Muscle layer of duodenum (tissue), 2 donors: ENCODE measurements at regions not wholly inside any gene's neighbourhood (a gene's known extent, or its start where the extent isn't known, plus 50 kb on each side); places are given as distances from the start of the nearest gene placed in this dataset.

Experiments
- H3K27ac ChIP-seq: one replicate; pipeline ENCODE4 v1.7.0; 2013; ENCODE audit warnings: mild to moderate bottlenecking, low read length
- H3K27me3 ChIP-seq: one replicate; pipeline ENCODE4 v1.7.0; 2013; ENCODE audit warnings: low read depth, mild to moderate bottlenecking, control low read depth, low read length
- H3K36me3 ChIP-seq, 2 donors: one replicate each; pipeline ENCODE4 v1.7.0; 2013; ENCODE audit warnings: low read length in 2 of 2, control low read depth in 1 of 2, mild to moderate bottlenecking in 1 of 2; ENCODE audit not compliant: insufficient read depth in 2 of 2, control insufficient read depth in 1 of 2
- H3K4me1 ChIP-seq, 2 donors: one replicate each; pipeline ENCODE4 v1.7.0; 2013; ENCODE audit warnings: low read length in 2 of 2, mild to moderate bottlenecking in 2 of 2, control low read depth in 1 of 2, moderate library complexity in 1 of 2; ENCODE audit not compliant: insufficient read depth in 2 of 2, control insufficient read depth in 1 of 2
- H3K4me3 ChIP-seq, 2 donors: one replicate each; pipeline ENCODE4 v1.7.0; 2013; ENCODE audit warnings: low read length in 2 of 2, low read depth in 1 of 2, mild to moderate bottlenecking in 1 of 2
- H3K9me3 ChIP-seq, 2 donors: one replicate each; pipeline ENCODE4 v1.7.0; 2013; ENCODE audit warnings: low read length in 2 of 2, control low read depth in 1 of 2, mild to moderate bottlenecking in 1 of 2; ENCODE audit not compliant: control insufficient read depth in 1 of 2
- donor health status: healthy.

DNA sequence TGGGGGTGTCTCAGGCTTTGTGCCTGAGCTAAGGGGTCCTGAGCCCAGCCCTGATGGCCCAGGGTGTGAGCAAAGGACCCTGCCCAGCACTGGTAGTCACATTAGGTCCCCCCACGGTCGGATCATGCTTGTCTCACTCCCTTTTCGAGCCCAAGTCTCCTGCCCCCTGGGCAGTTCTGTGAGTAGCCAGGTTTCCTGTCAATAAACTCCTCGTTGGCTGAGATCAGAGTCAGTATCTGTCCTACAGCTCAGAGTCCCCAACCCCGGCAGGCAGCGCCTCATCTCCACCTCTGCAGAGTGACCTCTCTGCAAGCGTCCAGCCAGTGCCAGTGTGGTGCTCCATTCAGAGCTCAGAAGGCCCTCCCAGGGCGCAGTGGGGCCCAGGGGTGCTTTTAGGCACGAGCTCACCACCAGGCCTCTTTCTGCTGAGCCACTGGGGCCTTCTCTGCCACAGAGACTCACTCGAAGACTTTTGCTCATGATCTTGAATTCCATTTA lies 93.7 kb upstream of the PMEPA1 start:
- H3K27me3 ChIP-seq: no peaks in the 10 kb centered on the region
- no peak overlapping the region for H3K4me3 ChIP-seq
- H3K36me3 ChIP-seq: no peaks in the 10 kb centered on the region

DNA sequence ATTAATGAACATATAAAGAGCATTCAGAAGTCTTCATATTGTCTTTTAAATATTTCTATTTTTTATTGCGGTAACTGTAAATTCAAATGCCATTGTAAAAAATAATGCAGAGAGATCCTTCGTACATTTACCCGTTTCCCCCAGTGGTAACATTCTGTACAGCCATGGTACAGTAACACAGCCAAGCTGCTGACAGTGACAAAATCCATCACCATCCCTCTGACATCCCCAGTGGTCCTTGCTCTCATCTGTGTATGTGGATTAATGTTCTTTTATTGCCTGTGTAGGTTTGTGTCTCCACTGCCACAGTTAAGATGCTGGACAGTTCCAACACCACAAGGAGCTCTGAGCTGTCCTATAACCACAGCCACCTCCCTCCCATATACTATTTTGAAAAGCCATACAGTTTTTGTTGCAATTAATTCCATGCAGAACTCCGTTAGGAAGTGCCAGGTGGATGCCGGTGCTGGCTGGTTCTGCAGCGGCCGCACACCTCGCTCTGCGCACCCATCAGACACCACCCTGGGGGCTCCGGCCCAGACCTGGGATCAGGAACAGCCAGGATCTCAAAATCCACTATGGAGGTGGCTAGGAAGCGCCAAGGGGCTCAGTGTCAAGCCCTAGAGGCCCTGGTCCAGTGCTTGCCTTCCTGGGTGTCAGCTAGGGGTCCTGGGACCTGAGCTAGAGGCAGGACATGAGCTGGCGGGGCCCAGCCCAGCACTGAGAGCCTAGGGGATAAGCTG lies 93.1 kb upstream of the PMEPA1 start:
- H3K4me1 ChIP-seq: no peaks in the 10 kb centered on the region
- no peaks in the 10 kb centered on the region for H3K36me3 ChIP-seq
- no peak overlapping the region for H3K4me3 ChIP-seq
- H3K27me3 ChIP-seq: no peaks in the 10 kb centered on the region
- H3K9me3 ChIP-seq: no peaks in the 10 kb centered on the region
- H3K27ac ChIP-seq: no peak overlapping the region

More for the DNA sequence above, 93.7 kb upstream of the PMEPA1 start:
- H3K9me3 ChIP-seq: no peaks in the 10 kb centered on the region
- H3K4me1 ChIP-seq: peaks cover 0 to 6% of the 10 kb centered on the region in 2 donors
- H3K27ac ChIP-seq: no peak overlapping the region

DNA sequence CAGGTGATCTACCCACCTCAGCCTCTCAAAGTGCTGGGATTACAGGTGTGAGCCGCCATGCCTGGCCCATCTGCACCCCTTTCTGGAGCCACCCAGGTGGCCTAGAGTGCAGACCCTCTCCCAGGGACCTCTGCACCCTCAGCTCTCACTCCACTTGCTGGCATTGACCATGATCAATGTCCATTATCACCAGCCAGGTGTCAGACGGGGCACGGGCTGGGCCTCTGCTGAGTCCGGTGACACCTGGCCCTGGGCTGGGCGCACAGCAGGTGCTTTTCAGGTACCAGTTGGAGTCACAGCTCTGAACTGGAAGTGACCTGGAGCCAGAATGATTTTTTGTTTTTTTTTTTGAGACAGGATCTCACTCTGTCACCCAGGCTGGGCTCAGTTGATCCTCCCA lies 91.8 kb upstream of the PMEPA1 start:
- Histone ChIP-seq H3K27ac (no peak overlapping the region), H3K4me1 (no peaks in the 10 kb centered on the region), H3K4me3 (no peak overlapping the region)

DNA sequence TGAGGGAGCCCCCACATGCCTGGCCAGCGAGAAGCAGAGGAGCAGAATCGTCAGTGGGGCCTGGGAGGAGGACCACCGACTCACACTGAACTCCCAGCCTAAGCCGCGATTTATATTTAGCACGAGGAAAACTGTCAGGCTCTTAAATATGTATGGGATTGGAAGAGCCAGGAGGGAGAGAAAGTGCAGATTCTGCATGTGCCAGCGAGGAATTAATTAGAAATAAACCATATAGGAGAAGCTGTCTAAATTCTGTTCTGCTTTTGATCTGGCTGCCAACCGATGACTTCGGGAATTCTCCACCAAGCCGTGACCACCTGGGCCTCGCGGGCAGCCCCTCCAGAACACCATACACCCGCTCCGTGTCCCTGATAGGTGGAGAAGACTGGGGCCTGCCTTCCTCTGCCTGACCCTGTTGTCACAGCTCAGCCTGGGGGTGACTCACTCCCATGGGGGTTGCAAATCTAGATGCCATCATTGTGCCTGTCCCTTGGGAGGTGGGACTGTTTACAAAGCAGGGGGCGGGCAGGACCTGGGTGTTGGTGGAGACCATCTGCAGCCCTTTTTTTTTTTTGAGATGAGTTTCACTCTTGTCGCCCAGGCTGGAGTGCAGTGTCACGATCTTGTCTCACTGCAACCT lies 91.1 kb upstream of the PMEPA1 start:
- no peaks in the 10 kb centered on the region for H3K4me1 ChIP-seq
- no peaks in the 10 kb centered on the region for H3K36me3 ChIP-seq
- H3K27me3 ChIP-seq: no peaks in the 10 kb centered on the region
- no peaks in the 10 kb centered on the region for H3K9me3 ChIP-seq
- no peak overlapping the region for H3K4me3 ChIP-seq
- no peak overlapping the region for H3K27ac ChIP-seq

More for the DNA sequence above, 91.8 kb upstream of the PMEPA1 start:
- H3K27me3 ChIP-seq: no peaks in the 10 kb centered on the region
- no peaks in the 10 kb centered on the region for H3K9me3 ChIP-seq
- no peaks in the 10 kb centered on the region for H3K36me3 ChIP-seq

DNA sequence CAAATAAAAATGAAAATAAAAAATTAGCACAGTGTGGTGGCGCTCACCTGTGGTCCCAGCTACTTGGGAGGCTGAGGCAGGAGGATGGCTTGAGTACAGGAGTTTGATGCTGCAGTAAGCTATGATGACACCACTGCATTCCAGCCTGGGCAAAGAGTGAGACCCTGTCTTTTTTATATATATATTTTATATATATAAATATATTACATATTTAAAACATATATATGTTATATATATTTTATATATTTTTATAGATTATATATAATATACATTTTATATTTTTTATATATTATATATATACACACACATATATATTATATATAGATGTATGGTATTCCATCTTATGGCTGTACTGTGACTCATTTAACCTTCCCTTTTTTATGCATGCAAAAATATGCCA lies 87.6 kb upstream of the PMEPA1 start:
- no peaks in the 10 kb centered on the region for H3K27me3 ChIP-seq
- H3K4me3 ChIP-seq: no peak overlapping the region
- H3K27ac ChIP-seq: no peak overlapping the region

DNA sequence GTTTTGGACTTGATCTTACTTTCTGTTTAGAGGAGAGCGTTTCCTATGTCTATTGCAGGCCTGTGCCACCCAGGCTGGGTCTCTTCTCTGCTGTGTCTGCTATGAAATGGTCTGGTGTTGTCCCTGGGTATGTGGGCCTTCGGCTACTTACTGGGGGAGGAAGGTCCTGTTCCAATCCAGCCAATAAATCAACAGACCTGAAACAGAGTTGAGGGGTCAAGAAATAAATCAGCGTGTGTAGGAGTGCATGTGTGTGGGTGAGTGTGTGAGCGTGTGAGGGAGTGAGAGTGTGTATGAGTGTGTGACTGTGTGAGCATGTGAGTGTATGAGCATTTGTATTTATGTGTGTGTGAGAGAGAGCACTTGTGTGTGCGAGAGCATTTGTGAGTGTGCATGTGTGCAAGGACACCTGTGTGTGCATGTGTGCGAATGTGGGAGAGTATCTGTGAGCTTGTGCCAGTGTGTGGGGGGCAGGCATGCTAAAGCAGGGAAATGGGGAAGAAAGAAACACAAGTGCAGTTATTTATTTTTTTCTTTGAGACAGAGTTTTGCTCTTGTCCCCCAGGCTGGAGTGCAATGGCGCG lies 86.3 kb upstream of the PMEPA1 start:
- Histone ChIP-seq H3K27ac (no peak overlapping the region), H3K27me3 (no peaks in the 10 kb centered on the region), H3K9me3 (no peaks in the 10 kb centered on the region), H3K36me3 (no peaks in the 10 kb centered on the region), H3K4me3 (no peak overlapping the region), H3K4me1 (no peaks in the 10 kb centered on the region)

More for the DNA sequence above, 87.6 kb upstream of the PMEPA1 start:
- Histone ChIP-seq H3K4me1 (no peaks in the 10 kb centered on the region), H3K36me3 (no peaks in the 10 kb centered on the region), H3K9me3 (no peaks in the 10 kb centered on the region)

DNA sequence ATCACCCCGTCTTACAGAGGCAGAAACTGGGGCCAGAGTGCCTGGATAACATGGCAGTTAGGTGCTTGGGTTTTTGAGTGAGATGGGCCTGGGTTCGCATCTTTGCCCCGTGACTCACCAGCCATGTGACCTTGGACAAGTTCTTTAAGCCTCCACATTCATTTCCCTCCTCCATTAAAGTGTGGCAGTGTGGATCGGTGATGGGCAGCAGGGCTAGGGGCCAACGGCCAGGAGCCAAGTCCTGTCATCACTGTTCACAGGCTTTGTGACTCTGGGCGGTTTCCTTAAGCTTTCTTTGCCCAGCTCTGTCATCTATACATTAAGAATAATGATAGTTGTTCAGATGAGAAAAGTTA lies 85.5 kb upstream of the PMEPA1 start:
- H3K4me1 ChIP-seq: no peaks in the 10 kb centered on the region
- no peak overlapping the region for H3K4me3 ChIP-seq
- H3K27ac ChIP-seq: no peak overlapping the region
- H3K27me3 ChIP-seq: no peaks in the 10 kb centered on the region
- H3K36me3 ChIP-seq: no peaks in the 10 kb centered on the region
- H3K9me3 ChIP-seq: no peaks in the 10 kb centered on the region

DNA sequence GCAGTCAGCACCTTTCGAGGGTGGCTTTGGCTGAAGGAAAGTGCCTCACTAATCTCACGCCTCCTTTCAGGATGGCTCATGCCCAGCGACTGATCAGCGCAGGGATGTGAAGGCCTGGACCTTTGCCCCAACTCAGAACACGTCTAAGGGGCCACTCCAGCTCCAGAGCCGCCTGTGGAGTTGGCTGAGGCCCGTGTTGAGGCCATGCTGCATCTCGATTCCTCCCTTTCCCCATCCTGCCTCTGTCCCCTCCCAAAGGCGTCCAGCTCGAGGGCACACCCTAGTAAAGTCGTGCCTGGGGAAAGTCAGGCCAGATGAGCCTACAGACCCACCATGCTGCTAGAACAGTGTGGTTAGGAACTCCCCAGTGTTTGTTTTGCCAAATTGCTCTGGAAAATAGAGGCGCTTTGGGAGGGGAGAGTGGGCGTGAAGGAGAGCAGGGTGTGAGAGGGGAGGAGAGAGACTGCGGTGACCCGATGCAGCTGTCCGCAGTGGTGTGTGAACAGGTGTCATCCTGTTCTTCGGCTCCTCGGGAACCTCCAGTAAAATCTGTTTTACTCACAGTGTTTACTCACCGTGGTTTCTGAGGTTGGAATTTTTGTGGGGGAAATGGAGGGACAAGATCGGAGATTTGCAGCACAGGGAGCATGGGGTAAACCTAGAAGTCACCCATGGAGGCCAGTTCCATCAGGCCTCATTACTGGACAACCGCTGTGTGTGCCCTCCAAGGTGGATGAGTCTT lies 85.0 kb upstream of the PMEPA1 start:
- Histone ChIP-seq H3K27me3 (no peaks in the 10 kb centered on the region), H3K4me3 (no peak overlapping the region), H3K36me3 (no peaks in the 10 kb centered on the region), H3K9me3 (no peaks in the 10 kb centered on the region), H3K27ac (no peak overlapping the region), H3K4me1 (no peaks in the 10 kb centered on the region)

DNA sequence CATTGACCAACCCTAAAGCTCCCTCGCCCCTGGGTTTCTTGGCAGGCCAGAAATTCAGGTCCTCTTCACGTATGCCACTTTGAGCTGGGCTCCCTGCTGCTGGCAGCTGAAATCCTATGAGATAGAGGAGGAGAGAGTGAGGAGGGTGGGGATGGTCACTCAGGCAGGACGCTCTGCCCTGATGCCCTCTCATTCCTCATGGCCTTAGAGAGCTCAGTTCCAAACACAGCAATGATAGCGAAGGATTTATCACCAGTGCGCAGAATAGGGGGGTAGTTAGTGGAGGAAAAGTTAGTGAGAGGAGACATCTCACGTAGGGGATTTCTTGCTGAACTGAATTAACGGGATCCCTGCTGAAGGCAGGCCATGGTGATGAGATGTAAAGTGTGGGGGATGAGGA lies 84.2 kb upstream of the PMEPA1 start:
- Histone ChIP-seq H3K4me3 (no peak overlapping the region), H3K27ac (no peak overlapping the region), H3K9me3 (no peaks in the 10 kb centered on the region), H3K36me3 (no peaks in the 10 kb centered on the region), H3K27me3 (no peaks in the 10 kb centered on the region), H3K4me1 (no peaks in the 10 kb centered on the region)

DNA sequence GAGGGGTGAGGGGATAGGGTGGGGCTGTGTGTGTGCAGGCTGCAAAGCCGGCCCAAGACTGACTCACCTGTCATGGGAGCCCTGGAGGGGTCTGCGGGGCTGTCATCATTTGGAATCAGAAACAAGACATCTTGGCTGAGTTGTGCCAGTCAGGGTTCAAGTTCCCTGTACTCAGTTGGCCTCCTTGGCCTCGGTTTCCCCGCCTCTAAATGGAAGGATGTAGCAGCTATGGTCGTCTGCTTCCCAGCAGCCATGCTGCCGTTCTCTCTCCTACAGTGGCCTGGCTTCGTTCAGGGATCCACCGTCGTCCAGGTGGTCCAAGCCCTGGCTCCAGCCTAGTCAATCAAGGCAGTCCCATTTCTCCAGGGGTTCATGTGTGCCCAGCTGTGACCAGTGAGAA lies 83.6 kb upstream of the PMEPA1 start:
- H3K36me3 ChIP-seq: no peaks in the 10 kb centered on the region
- no peak overlapping the region for H3K27ac ChIP-seq
- H3K4me1 ChIP-seq: no peaks in the 10 kb centered on the region
- H3K9me3 ChIP-seq: no peaks in the 10 kb centered on the region
- no peaks in the 10 kb centered on the region for H3K27me3 ChIP-seq
- no peak overlapping the region for H3K4me3 ChIP-seq

DNA sequence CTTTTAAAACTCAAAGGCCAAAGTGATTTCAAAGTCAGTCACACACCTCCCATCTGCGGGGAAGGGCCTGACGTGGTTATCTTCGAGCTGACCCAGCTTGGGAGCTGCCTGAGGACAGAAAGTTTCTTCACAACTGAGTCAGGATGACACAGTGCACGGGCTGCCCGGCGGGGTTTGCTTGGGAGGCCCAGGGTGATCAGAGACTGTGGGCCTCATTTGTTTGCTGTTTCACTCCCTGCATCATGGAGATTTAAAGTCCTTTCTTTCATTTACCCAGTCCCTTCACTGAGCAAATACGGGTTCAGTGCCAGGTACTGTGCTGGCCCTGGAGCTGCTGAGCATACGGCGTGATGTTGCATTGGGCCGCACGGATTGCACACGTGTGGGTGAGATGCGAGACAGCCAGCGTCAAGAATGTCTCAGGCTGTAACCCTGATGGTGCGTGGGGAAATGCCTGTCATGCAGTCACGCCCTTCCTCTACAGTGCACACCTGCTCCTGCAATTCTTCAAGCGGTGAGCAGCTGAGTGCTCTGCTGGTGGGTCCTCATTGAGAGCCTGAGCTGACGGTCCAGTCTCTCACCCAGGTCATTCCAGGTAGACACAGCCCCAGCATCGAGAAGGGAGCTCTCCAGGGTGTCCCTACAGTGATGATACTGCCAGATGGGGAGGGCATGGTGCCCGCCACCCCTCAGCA lies 82.7 kb upstream of the PMEPA1 start:
- H3K27me3 ChIP-seq: no peaks in the 10 kb centered on the region
- no peak overlapping the region for H3K4me3 ChIP-seq
- no peaks in the 10 kb centered on the region for H3K4me1 ChIP-seq
- no peaks in the 10 kb centered on the region for H3K9me3 ChIP-seq
- H3K36me3 ChIP-seq: no peaks in the 10 kb centered on the region
- H3K27ac ChIP-seq: no peak overlapping the region
